ENCODE measurements at regions not wholly inside any gene's neighbourhood (a gene's known extent, or its start where the extent isn't known, plus 50 kb on each side); places are given as distances from the start of the nearest gene placed in this dataset.

- no peak for DNase-seq
Observed at GRCh38 chr2:5923957-5924945, 232.1 kb downstream of the SOX11 start.

- no peak for DNase-seq
Observed at GRCh38 chr2:5925604-5926003, 233.4 kb downstream of the SOX11 start.

GRCh38 chr2:5926871-5927512 lies 234.8 kb downstream of the SOX11 start:
- no peak for DNase-seq

- no peak for DNase-seq
Observed at GRCh38 chr2:5932556-5933469, 240.6 kb downstream of the SOX11 start.

GRCh38 chr2:5933669-5934068 lies 241.5 kb downstream of the SOX11 start:
- DNase-seq = no peak

- no peak for DNase-seq
Observed at GRCh38 chr2:5937321-5937720, 245.1 kb downstream of the SOX11 start.

- DNase-seq = no peak
Observed at GRCh38 chr2:5937851-5938565, 245.8 kb downstream of the SOX11 start.

- DNase-seq = no peak
Observed at GRCh38 chr2:5938566-5938896, 246.3 kb downstream of the SOX11 start.

- DNase-seq = no peak
Observed at GRCh38 chr2:5939553-5939952, 247.4 kb downstream of the SOX11 start.

GRCh38 chr2:5940596-5941535 lies 248.7 kb downstream of the SOX11 start:
- no peak for DNase-seq

GRCh38 chr2:5942204-5942603 lies 250.0 kb downstream of the SOX11 start:
- DNase-seq = no peak

- no peak for DNase-seq
Observed at GRCh38 chr2:5945742-5946141, 253.6 kb downstream of the SOX11 start.

- no peak for DNase-seq
Observed at GRCh38 chr2:5946225-5947115, 254.3 kb downstream of the SOX11 start.

- DNase-seq = no peak
Observed at GRCh38 chr2:5950736-5951135, 258.6 kb downstream of the SOX11 start.

GRCh38 chr2:5951471-5951870 lies 259.3 kb downstream of the SOX11 start:
- DNase-seq = no peak

GRCh38 chr2:5953525-5953924 lies 261.3 kb downstream of the SOX11 start:
- DNase-seq = no peak

GRCh38 chr2:5954509-5954908 lies 262.3 kb downstream of the SOX11 start:
- DNase-seq = no peak

- no peak for DNase-seq
Observed at GRCh38 chr2:5955921-5956320, 263.7 kb downstream of the SOX11 start.

- DNase-seq = no peak
Observed at GRCh38 chr2:5959836-5960820, 267.9 kb downstream of the SOX11 start.

All from NCI-H1092 (cell line).